ENCODE measurements at regions not wholly inside any gene's neighbourhood (a gene's known extent, or its start where the extent isn't known, plus 50 kb on each side); places are given as distances from the start of the nearest gene placed in this dataset.
"Not testable (repeated sequence)": the region's sequence is repeated elsewhere in the genome, so short reads cannot be mapped to it uniquely, and the experiment has no call there.

GRCh38 chr3:82739390-82739789 is 977.9 kb upstream of the GBE1 start:
- no peak for DNase-seq

GRCh38 chr3:82736696-82737277 is 975.3 kb upstream of the GBE1 start:
- no peak for DNase-seq

GRCh38 chr3:82715091-82715856 is 953.8 kb upstream of the GBE1 start:
- no peak for DNase-seq

- DNase-seq, result no peak
These were observed 945.6 kb upstream of the GBE1 start for GRCh38 chr3:82707035-82707434.

- no peak for DNase-seq
These were observed 924.3 kb upstream of the GBE1 start for GRCh38 chr3:82685761-82686160.

- no peak for DNase-seq
These were observed 915.0 kb upstream of the GBE1 start for GRCh38 chr3:82676356-82677026.

GRCh38 chr3:82672966-82673365 is 911.5 kb upstream of the GBE1 start:
- DNase-seq, result no peak

- no peak for DNase-seq
These were observed 910.0 kb upstream of the GBE1 start for GRCh38 chr3:82671466-82671865.

- no peak for DNase-seq
These were observed 893.3 kb upstream of the GBE1 start for GRCh38 chr3:82654708-82655107.

GRCh38 chr3:82643948-82644347 is 882.5 kb upstream of the GBE1 start:
- DNase-seq, result no peak

- no peak for DNase-seq
These were observed 880.3 kb upstream of the GBE1 start for GRCh38 chr3:82641701-82642100.

GRCh38 chr3:82640254-82640653 is 878.8 kb upstream of the GBE1 start:
- DNase-seq, result no peak

GRCh38 chr3:82637574-82637973 is 876.1 kb upstream of the GBE1 start:
- no peak for DNase-seq

GRCh38 chr3:82636177-82636576 is 874.7 kb upstream of the GBE1 start:
- DNase-seq, result no peak

- DNase-seq, result no peak
These were observed 871.9 kb upstream of the GBE1 start for GRCh38 chr3:82633319-82633718.

GRCh38 chr3:82629937-82630336 is 868.5 kb upstream of the GBE1 start:
- no peak for DNase-seq

GRCh38 chr3:82628385-82629014 is 867.1 kb upstream of the GBE1 start:
- no peak for DNase-seq

GRCh38 chr3:82627733-82628132 is 866.3 kb upstream of the GBE1 start:
- DNase-seq, result no peak

GRCh38 chr3:82620744-82621143 is 859.3 kb upstream of the GBE1 start:
- DNase-seq, result not testable (repeated sequence)

- no peak for DNase-seq
These were observed 857.1 kb upstream of the GBE1 start for GRCh38 chr3:82618594-82618993.

GRCh38 chr3:82610236-82610635 is 848.8 kb upstream of the GBE1 start:
- no peak for DNase-seq

- no peak for DNase-seq
These were observed 845.9 kb upstream of the GBE1 start for GRCh38 chr3:82607391-82607790.

- DNase-seq, result no peak
These were observed 835.4 kb upstream of the GBE1 start for GRCh38 chr3:82596805-82597204.

GRCh38 chr3:82595530-82595929 is 834.1 kb upstream of the GBE1 start:
- DNase-seq, result no peak

Data from CD4-positive, alpha-beta T cell treated with Interleukin-15 for 1 hour (primary cell).